ENCODE measurements at regions not wholly inside any gene's neighbourhood (a gene's known extent, or its start where the extent isn't known, plus 50 kb on each side); places are given as distances from the start of the nearest gene placed in this dataset.
"Not testable (repeated sequence)": the region's sequence is repeated elsewhere in the genome, so short reads cannot be mapped to it uniquely, and the experiment has no call there.

DNA sequence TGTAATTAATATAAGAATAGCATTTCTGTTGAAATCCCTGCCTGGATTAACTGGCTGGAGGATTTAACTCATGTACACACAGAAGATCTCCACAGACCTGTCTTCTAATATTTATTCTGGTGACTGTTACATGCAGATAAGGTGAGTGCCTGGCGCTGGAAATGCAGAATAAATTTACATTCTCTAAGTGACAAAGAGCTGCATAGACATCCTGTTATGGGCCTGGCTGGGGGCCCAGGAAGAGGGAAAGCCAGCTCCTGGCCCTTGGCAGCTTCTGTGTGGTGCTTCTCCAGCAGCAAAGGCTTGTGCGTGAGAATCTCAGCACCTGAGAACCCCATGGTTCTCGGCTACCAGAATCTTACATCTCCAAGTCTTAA lies 446.6 kb downstream of the PTPRU start:
- H3K27ac Mint-ChIP-seq: no peak overlapping the region
- H3K4me1 Mint-ChIP-seq: no peaks in the 10 kb centered on the region
- H3K27me3 Mint-ChIP-seq: peaks cover 9% of the 10 kb centered on the region
- no peaks in the 10 kb centered on the region for H3K9me3 Mint-ChIP-seq
- no peaks in the 10 kb centered on the region for H3K36me3 Mint-ChIP-seq
- H3K4me3 Mint-ChIP-seq: no peak overlapping the region

DNA sequence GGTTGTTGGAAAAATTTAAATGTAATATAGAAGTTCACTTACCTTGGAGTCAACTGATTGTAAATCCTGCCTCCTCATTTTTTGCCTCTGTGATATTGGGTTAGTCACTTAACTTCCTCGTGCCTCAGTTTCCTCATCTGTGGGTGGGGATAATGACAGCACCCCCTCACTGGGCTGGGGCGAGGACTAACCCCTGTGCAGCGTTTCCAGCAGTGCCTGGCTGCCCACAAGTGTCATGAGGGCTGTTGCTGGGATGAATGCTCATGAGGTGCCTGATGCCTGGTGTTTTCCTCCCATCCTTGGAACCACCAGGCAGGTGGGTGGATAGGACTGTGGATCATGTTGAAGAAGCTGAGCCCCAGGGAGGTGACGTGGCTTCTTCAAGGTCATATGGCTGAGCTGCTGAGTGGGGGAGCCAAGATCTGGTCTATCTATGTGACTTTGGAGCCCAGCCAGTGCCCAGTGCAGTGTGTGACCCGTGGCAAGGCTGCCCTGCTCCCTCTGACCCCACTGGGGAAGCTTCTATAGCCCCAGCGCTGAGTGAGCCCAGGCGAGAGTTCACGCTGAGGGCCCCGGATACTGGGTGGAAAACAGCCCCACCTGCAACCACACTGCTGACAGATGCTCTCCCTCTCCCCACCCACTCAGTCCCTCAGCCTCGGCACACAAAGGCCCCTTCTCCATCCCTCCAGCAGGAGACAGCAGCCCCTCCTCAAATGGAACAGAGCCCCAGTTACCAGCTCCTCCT lies 446.0 kb downstream of the PTPRU start:
- Mint-ChIP-seq H3K4me1 (no peaks in the 10 kb centered on the region), H3K36me3 (no peaks in the 10 kb centered on the region), H3K4me3 (no peak overlapping the region), H3K27me3 (peaks cover 7% of the 10 kb centered on the region), H3K27ac (no peak overlapping the region), H3K9me3 (no peaks in the 10 kb centered on the region)

DNA sequence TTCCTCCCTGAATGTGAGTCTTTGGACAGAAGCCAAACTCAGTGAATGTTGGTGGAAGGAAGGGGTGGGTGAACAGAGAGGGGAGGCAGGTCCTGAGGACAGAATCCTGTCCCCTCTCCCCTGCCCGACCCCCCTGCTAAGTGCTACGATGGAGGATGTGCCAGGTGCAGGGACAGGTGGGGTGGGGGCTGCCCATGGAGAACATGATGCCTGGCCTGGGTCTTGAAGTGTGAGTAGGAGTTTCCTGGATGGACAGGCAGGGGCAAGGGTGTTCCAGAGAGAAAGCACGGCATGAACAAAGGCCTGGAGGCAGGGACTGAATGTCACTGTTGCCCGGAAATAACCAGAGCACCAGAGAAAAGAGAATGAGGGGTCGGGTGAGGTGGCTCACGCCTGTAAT lies 445.1 kb downstream of the PTPRU start:
- H3K27me3 Mint-ChIP-seq, H3K4me3 Mint-ChIP-seq, H3K27ac Mint-ChIP-seq, H3K9me3 Mint-ChIP-seq, H3K4me1 Mint-ChIP-seq, H3K36me3 Mint-ChIP-seq: not testable (repeated sequence)

DNA sequence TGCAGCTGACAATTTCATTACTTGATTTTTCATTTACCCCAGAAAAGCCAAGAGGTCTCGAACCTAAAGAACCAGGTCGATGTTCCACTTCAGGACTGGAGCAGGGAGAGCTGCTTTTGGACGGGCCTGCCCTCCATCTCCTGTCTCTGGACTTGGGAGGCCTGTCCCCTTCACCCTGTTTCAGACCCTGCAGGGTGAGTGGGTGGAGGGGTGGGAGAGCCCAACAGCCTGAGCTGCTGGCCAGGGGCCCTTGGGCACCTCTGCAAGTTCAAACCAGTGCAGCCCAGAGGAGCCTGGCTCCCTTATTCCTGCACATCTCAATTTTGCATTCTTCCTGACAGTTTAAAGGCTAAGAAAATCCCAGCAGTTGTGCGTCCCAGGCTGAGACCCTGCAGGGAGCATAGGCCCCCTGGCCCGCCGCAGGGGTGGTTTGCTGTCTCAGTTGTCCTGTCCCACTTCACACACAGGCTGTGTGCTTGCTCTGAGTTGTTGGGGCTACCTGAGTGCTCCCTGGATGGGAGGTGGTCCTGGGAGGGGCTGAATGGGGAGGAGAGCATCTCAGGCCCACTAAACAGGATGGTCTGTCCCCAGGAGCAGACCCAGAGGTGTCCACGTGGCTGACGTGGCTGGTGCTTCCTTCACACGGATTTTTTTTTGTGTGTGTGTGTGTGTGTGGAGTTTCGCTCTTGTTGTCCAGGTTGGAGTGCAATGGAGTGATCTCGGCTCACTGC lies 443.7 kb downstream of the PTPRU start:
- Mint-ChIP-seq H3K4me3 (no peak overlapping the region), H3K27me3 (no peaks in the 10 kb centered on the region), H3K4me1 (no peaks in the 10 kb centered on the region), H3K36me3 (no peaks in the 10 kb centered on the region), H3K9me3 (no peaks in the 10 kb centered on the region), H3K27ac (no peak overlapping the region)

DNA sequence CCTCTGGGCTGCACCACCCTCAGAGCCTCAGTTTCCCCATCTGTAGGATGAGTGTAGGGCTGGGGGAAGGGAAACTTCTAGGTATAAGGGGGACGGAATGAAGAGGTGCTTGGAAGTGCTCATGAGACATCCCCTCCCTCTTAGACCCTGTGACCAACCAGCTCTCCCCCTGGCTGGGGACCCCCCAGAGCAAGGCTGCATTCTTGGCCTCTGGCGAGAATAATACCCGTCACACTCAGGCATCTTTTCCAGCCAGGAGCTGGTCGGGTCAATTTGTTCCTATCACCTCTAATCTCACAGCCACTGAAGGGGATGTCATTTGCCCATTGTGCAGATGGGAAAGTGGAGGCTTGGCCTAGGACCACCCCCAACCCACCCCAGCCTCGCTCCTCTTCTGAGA lies 443.0 kb downstream of the PTPRU start:
- Mint-ChIP-seq H3K27ac (no peak overlapping the region), H3K36me3 (no peaks in the 10 kb centered on the region), H3K27me3 (no peaks in the 10 kb centered on the region)

DNA sequence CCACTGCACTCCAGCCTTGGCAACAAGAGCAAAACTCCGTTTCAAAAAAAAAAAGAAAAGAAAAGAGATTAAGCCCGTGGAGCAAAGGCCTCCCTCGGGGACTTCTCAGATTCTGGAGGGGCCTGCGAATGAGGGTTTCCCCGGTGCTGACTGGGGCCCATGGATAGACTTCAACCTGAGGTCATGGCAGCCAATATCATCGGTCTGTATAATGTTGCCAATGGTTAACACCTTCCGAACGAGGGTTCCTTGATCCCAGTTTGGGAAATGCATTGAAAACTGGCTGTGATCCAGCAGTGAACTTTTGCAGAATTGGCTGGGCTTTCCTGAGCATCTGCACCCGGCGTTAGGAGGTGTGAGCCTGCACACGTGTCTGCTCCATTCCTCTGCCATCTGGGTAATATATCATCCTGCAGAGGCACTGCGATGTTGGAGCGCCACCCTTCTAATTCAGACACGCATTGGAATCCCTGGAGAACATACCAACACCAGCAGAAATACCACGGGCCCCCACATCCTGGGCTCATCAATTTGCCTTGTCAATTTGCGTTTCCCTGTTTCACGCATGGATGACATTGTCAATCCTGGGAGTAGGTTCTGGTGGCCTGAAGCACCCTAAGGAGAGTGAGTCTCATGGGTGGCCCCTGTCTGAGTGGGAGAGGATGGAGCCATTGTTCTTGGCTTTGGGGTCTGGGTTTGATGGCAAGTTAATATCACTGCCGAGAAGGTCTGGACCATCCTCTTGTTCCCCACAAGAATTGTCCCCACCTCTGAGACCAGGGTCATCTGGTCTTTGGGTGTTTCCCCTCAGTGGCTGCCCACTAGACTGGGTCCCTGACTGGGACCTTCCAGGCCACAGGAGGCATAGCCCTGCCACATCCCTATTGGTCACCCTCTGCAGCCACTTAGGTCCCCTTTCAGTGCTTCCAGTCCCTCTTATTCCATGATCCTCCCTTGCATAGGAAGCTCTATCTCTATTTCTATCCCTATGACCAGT lies 441.0 kb downstream of the PTPRU start:
- Mint-ChIP-seq H3K4me3 (no peak overlapping the region), H3K4me1 (no peaks in the 10 kb centered on the region), H3K27ac (no peak overlapping the region), H3K27me3 (no peaks in the 10 kb centered on the region), H3K9me3 (no peaks in the 10 kb centered on the region), H3K36me3 (no peaks in the 10 kb centered on the region)

More for the DNA sequence above, 443.0 kb downstream of the PTPRU start:
- Mint-ChIP-seq H3K9me3 (no peaks in the 10 kb centered on the region), H3K4me3 (no peak overlapping the region), H3K4me1 (no peaks in the 10 kb centered on the region)

DNA sequence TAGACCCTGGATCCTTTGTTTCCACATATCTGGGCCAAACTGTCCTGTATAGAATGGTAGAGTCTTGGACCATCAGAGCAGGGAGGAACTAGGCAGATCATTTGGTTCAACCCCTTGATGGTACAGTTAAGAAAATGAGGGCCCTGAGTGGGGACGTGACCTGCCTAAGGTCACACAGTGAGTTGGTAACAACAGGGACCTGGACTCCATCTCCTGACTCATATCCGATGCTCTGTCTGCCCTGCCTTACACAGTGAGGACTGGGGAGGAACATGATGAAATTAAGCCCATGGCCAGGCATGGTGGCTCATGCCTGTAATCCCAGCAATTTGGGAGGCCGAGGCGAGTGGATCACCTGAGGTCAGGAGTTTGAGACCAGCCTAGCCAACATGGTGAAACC lies 440.2 kb downstream of the PTPRU start:
- Mint-ChIP-seq H3K4me1 (no peaks in the 10 kb centered on the region), H3K27ac (no peak overlapping the region), H3K27me3 (no peaks in the 10 kb centered on the region), H3K36me3 (no peaks in the 10 kb centered on the region), H3K4me3 (no peak overlapping the region), H3K9me3 (no peaks in the 10 kb centered on the region)

DNA sequence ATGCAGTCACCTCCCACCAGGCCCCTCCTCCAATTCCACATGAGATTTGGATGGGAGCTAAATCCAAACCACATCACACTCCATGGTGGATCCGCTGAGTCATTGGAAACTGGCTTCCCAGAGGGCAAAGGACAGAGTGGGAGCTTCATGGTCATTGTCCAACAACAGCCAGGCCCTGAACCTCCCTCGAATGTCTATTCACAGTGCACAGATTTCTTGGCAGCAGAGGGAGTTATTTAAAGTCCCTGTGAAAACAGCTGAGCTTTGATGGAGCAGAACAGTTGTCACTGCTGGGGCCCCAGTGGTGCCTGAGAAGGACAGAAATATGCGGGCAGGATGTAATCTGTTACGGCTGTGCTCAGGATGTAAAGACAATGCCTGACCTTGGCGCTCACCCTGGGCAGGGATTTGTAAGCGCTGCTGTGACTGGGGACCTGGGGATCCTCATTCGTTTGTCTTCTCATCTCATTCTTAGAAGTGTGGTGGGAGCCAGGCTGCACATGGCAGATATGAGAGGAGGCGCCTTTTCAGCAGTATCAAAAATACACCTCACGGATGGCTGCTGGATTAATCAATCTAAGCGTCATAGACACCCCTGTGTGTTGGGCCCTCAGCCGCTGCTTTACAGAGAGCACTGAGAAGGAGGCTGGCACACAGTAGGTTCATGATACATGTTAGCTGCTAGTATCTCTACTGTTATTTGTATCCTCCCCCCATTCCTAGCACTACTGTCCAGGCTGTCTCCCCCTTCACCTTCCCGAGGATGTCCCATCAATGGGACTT lies 439.4 kb downstream of the PTPRU start:
- H3K9me3 Mint-ChIP-seq: no peaks in the 10 kb centered on the region
- no peaks in the 10 kb centered on the region for H3K4me1 Mint-ChIP-seq
- no peaks in the 10 kb centered on the region for H3K36me3 Mint-ChIP-seq
- H3K4me3 Mint-ChIP-seq: no peak overlapping the region
- H3K27me3 Mint-ChIP-seq: no peaks in the 10 kb centered on the region
- H3K27ac Mint-ChIP-seq: no peak overlapping the region

DNA sequence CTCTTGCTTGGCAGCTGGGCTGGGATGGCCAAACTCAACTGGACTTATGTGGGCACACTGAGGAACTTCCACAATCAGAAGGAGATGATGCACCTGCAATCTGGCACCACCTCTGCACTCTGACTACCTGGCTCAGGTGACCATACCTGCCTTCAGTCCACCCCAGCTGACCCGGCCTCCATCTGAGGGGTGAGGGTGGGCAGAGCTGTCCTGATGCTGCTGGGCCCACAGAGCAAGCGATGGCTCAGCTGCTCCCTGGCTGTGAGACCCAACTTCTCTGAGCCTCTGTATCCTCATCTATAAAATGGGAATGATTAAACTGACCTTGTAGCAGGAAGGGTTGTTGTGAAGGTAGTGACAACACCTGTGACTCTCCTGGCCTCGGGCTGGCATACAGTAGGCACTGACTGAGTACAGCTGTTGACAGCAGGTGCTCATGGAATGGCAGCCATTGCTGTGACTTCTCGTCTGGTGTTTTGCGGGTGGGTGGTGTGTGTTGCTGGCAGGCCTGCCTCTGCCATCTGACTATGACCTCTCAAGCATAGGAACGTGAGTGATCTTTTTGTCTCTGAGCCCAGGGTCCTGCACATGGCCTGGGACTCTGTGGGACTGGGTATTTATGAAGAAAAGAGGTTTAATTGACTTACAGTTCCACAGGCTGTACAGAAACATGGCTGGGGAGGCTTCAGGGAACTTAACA lies 438.5 kb downstream of the PTPRU start:
- H3K4me1 Mint-ChIP-seq: no peaks in the 10 kb centered on the region
- H3K36me3 Mint-ChIP-seq: no peaks in the 10 kb centered on the region
- H3K4me3 Mint-ChIP-seq: no peak overlapping the region
- no peak overlapping the region for H3K27ac Mint-ChIP-seq
- H3K27me3 Mint-ChIP-seq: no peaks in the 10 kb centered on the region
- no peaks in the 10 kb centered on the region for H3K9me3 Mint-ChIP-seq

DNA sequence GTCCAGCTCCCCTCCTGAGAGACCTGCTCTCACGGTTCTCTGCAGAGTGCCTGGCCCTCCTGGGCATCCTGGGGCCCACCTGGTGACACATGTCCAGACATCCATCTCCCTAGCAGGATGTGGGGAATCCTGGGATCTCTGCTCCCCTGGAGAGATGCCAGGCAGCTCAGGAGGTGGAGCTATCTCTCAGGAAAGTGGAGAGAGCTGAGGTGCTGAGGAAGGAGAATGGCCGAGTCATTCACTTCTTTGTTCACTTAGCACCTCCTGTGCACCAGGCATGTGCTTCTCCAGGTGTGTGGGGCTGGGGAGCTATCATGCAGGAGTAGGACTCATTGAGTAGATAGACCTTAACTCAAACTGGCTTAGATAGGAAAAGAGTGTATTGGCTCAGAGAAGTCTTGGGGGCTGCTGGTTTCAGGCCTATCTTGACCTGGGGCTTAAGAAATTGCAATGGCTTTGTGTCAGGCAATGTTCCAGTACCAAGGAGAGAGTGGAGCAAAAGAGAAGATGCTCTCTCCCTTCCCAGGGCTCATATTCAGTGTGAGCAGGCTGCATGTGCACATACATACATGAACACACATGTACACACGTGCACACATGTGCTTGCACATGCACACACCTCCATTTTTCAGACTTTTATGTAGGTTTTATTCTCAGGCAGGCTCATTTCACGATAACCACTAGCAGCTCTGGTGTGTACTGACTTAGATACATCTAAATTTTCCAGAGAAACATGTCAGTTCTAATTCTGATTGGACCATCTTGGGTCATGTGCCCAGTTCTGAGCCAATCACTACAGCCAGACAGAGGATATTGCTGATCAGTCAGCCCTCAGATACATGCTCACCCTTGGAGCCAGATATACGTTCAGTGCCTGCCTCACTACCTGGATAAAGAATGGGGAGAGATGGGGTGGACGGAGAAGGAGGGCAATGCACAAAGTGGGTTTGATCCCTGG lies 437.6 kb downstream of the PTPRU start:
- Mint-ChIP-seq H3K4me1 (no peaks in the 10 kb centered on the region), H3K27me3 (no peaks in the 10 kb centered on the region), H3K27ac (no peak overlapping the region), H3K4me3 (no peak overlapping the region), H3K36me3 (no peaks in the 10 kb centered on the region), H3K9me3 (no peaks in the 10 kb centered on the region)

DNA sequence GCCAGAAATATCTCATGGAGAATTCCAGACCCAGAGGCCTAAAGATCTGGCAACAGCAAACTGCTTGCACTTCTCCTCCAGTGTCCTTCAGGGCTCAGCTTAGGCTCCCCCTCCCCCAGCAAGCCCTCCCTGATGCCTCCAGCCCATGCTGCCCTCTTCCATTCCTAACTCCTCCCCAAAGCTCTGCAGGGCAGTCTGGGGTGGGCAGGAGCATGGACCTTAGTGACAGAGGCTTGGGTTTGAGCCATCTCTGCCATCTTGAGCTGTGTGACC lies 436.8 kb downstream of the PTPRU start:
- no peaks in the 10 kb centered on the region for H3K9me3 Mint-ChIP-seq
- H3K4me1 Mint-ChIP-seq: no peaks in the 10 kb centered on the region
- H3K4me3 Mint-ChIP-seq: no peak overlapping the region
- H3K27ac Mint-ChIP-seq: no peak overlapping the region
- no peaks in the 10 kb centered on the region for H3K27me3 Mint-ChIP-seq
- H3K36me3 Mint-ChIP-seq: no peaks in the 10 kb centered on the region

DNA sequence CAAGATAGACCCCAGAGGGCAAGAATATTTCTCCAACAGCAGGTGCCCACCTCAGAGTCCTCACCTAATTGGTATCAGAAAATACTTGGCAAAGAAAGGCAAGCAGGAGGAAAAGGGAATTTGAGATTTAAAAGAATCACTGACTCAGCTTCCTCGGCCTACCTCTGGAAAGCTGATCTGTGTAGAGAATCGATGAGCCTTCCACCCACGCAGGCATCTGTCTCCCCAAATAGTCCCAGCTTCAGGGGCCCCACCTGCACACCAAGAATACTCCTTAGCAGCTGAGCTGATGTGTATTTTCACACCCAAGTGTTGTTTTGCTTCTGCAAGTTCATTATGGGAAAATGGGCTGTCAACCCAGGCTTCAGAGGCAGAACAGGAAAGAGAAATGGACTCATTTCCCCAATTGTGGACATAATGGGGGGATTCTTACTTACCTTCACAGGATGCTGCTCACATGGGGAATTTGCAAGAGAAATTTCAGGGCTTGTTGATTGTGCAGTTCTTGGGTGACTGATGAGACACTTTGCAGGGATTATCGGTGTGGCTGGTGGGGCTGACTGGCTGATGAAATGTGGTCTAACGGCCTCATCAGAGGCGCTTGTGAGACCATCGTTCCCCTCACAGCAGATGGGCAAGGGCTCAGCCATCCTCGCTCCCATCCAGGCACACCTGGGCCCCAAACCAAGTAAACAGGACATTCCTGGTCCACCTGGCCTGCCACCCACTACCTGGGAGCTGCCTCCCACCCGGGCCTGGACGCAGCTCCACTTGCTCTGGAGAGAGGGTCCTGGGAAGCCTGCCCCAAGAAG lies 436.3 kb downstream of the PTPRU start:
- no peaks in the 10 kb centered on the region for H3K36me3 Mint-ChIP-seq
- no peaks in the 10 kb centered on the region for H3K27me3 Mint-ChIP-seq
- H3K4me3 Mint-ChIP-seq: no peak overlapping the region
- H3K9me3 Mint-ChIP-seq: no peaks in the 10 kb centered on the region
- H3K4me1 Mint-ChIP-seq: no peaks in the 10 kb centered on the region
- no peak overlapping the region for H3K27ac Mint-ChIP-seq
